HEK293 (cell line): ENCODE measurements at regions not wholly inside any gene's neighbourhood (a gene's known extent, or its start where the extent isn't known, plus 50 kb on each side); places are given as distances from the start of the nearest gene placed in this dataset.

Source experiments
- CTCF ChIA-PET: fragments of 350-600 bp; formaldehyde crosslinking; extraction: SDS; loops from one replicate; lab custom pipeline; 2021; ENCODE audit warnings: antibody characterized with exemption; lab: Yijun Ruan, JAX
- POLR2A ChIA-PET: fragments of 300-600 bp; formaldehyde crosslinking; extraction: SDS; loops from one replicate; lab custom pipeline; 2020; ENCODE audit warnings: antibody characterized with exemption, inconsistent platforms; lab: Yijun Ruan, JAX
- H3K27ac ChIP-seq: fragments of 200-500 bp; sonication (Bioruptor generic); 2 replicates; pipeline ENCODE4 v1.5.1; 2014; ENCODE audit warnings: low read depth, low read length, control low read depth, inconsistent platforms; ENCODE audit errors: extremely low read depth
- H3K36me3 ChIP-seq, 2 experiments: fragments of 200-500 bp in 1 of 2; sonication (Bioruptor generic) in 1 of 2; 1 replicate in 1 of 2; 2 replicates in 1 of 2; pipeline ENCODE4 v1.5.1; 2014 to 2017; ENCODE audit warnings: inconsistent platforms in 2 of 2, low read length in 2 of 2; ENCODE audit not compliant: control insufficient read depth in 2 of 2, insufficient read depth in 1 of 2
- H3K4me1 ChIP-seq: fragments of 200-500 bp; sonication (Bioruptor generic); 2 replicates; pipeline ENCODE4 v1.5.1; 2014; ENCODE audit warnings: mild to moderate bottlenecking, low read length, inconsistent platforms; ENCODE audit not compliant: control insufficient read depth, insufficient read depth
- H3K4me3 ChIP-seq: 2 replicates; pipeline ENCODE4 v1.5.1; 2011; ENCODE audit warnings: low read depth, mild to moderate bottlenecking, control low read depth, low read length, moderate library complexity
- H3K9me3 ChIP-seq: fragments of 200-500 bp; sonication (Bioruptor generic); 2 replicates; pipeline ENCODE4 v1.5.1; 2014; ENCODE audit warnings: low read depth, low read length, inconsistent platforms; ENCODE audit not compliant: control insufficient read depth, insufficient read depth
- AEBP2 ChIP-seq: fragments of 450-650 bp; formaldehyde crosslinking; IDR thresholded peaks from 2 replicates; pipeline ENCODE4 v1.5.1; 2016; ENCODE audit warnings: missing biosample characterization, missing genetic modification characterization, borderline replicate concordance
- BCL11B ChIP-seq: fragments of 450-650 bp; formaldehyde crosslinking; IDR thresholded peaks from 2 replicates; pipeline ENCODE4 v1.5.1; 2016; ENCODE audit warnings: low read depth, missing biosample characterization, missing genetic modification characterization
- PRDM6 ChIP-seq: fragments of 450-650 bp; formaldehyde crosslinking; IDR thresholded peaks from 2 replicates; pipeline ENCODE4 v1.5.1; 2017; ENCODE audit warnings: missing biosample characterization, missing genetic modification characterization
- SP3 ChIP-seq: fragments of 450-650 bp; formaldehyde crosslinking; IDR thresholded peaks from 2 replicates; pipeline ENCODE4 v1.5.1; 2016; ENCODE audit warnings: missing biosample characterization, missing genetic modification characterization
- ZBTB21 ChIP-seq: fragments of 450-650 bp; formaldehyde crosslinking; IDR thresholded peaks from 2 replicates; pipeline ENCODE4 v1.5.1; 2017; ENCODE audit warnings: missing biosample characterization, missing genetic modification characterization
- ZFHX2 ChIP-seq: fragments of 450-650 bp; formaldehyde crosslinking; conservative IDR thresholded peaks from 2 replicates; pipeline ENCODE4 v1.5.1; 2016; ENCODE audit warnings: missing biosample characterization, missing genetic modification characterization
- ZNF146 ChIP-seq: fragments of 450-650 bp; formaldehyde crosslinking; IDR thresholded peaks from 2 replicates; pipeline ENCODE4 v1.5.1; 2016; ENCODE audit warnings: missing biosample characterization, missing genetic modification characterization
- ZNF16 ChIP-seq: fragments of 450-650 bp; formaldehyde crosslinking; IDR thresholded peaks from 2 replicates; pipeline ENCODE4 v1.5.1; 2016; ENCODE audit warnings: low read depth, missing biosample characterization, missing genetic modification characterization
- ZNF19 ChIP-seq: fragments of 450-650 bp; formaldehyde crosslinking; IDR thresholded peaks from 2 replicates; pipeline ENCODE4; 2016; ENCODE audit warnings: missing biosample characterization, missing genetic modification characterization, low read depth
- ZNF26 ChIP-seq: fragments of 450-650 bp; formaldehyde crosslinking; IDR thresholded peaks from 2 replicates; pipeline ENCODE4 v1.5.1; 2016; ENCODE audit warnings: missing biosample characterization, missing genetic modification characterization
- ZNF292 ChIP-seq: fragments of 450-650 bp; formaldehyde crosslinking; IDR thresholded peaks from 2 replicates; pipeline ENCODE4 v1.5.1; 2016; ENCODE audit warnings: low read depth, missing biosample characterization, missing genetic modification characterization, borderline replicate concordance
- ZNF324 ChIP-seq: fragments of 450-650 bp; formaldehyde crosslinking; IDR thresholded peaks from 2 replicates; pipeline ENCODE4 v1.5.1; 2016; ENCODE audit warnings: missing biosample characterization, missing genetic modification characterization
- ZNF362 ChIP-seq: fragments of 450-650 bp; formaldehyde crosslinking; IDR thresholded peaks from 2 replicates; pipeline ENCODE4 v1.5.1; 2016; ENCODE audit warnings: missing biosample characterization, missing genetic modification characterization
- ZNF391 ChIP-seq: fragments of 450-650 bp; formaldehyde crosslinking; IDR thresholded peaks from 2 replicates; pipeline ENCODE4 v1.5.1; 2016; ENCODE audit warnings: low read depth, missing biosample characterization, missing genetic modification characterization, borderline replicate concordance
- ZNF449 ChIP-seq: fragments of 450-650 bp; formaldehyde crosslinking; IDR thresholded peaks from 2 replicates; pipeline ENCODE4 v1.5.1; 2017; ENCODE audit warnings: missing biosample characterization, mild to moderate bottlenecking, missing genetic modification characterization, moderate library complexity
- ZNF558 ChIP-seq: fragments of 450-650 bp; formaldehyde crosslinking; IDR thresholded peaks from 2 replicates; pipeline ENCODE4 v1.5.1; 2016; ENCODE audit warnings: missing biosample characterization, missing genetic modification characterization
- ZSCAN23 ChIP-seq: fragments of 450-650 bp; formaldehyde crosslinking; IDR thresholded peaks from 2 replicates; pipeline ENCODE4 v1.5.1; 2016; ENCODE audit warnings: missing biosample characterization, missing genetic modification characterization

GRCh38 chr5:56677690-56678305, 137.6 kb upstream of the MAP3K1 start:
- Histone ChIP-seq H3K4me3 (no peak overlapping the region), H3K27ac (no peak overlapping the region), H3K4me1 (no peaks in the 10 kb centered on the region), H3K9me3 (no peaks in the 10 kb centered on the region), H3K36me3 (no peaks in the 10 kb centered on the region)
- ChIA-PET POLR2A (no interaction called here), CTCF (interaction anchor here (0.7 to 1.2 kb wide), 2 partner anchors 9 to 207 kb away, joined by 3 to 4 read pairs; no protein-coding TSS in a partner anchor)
- TF ChIP-seq PRDM6 (tag by site-specific recombination) (peak; percentile 62), SP3 (tag by site-specific recombination) (no peak), ZSCAN23 (tag by site-specific recombination) (no peak), ZBTB21 (tag by site-specific recombination) (no peak), ZNF362 (no peak), ZNF558 (no peak), ZFHX2 (tag by site-specific recombination) (peak; percentile 74), AEBP2 (tag by site-specific recombination) (no peak), ZNF146 (tag by site-specific recombination) (no peak)
- TF ChIP-seq, all 188 proteins: peak for 2

GRCh38 chr5:56676091-56676768, 139.1 kb upstream of the MAP3K1 start:
- Histone ChIP-seq H3K4me1 (no peaks in the 10 kb centered on the region), H3K4me3 (no peak overlapping the region), H3K36me3 (no peaks in the 10 kb centered on the region), H3K9me3 (no peaks in the 10 kb centered on the region), H3K27ac (no peak overlapping the region)
- ChIA-PET CTCF (no interaction called here), POLR2A (no interaction called here)
- TF ChIP-seq ZNF324 (tag by site-specific recombination): no peak
- no peak for TF ChIP-seq BCL11B (tag by site-specific recombination)
- no peak for TF ChIP-seq ZNF449 (tag by site-specific recombination)
- no peak for TF ChIP-seq ZNF26 (tag by site-specific recombination)
- TF ChIP-seq ZNF391 (tag by site-specific recombination): no peak
- TF ChIP-seq ZNF16 (tag by site-specific recombination): no peak
- TF ChIP-seq ZNF19 (tag by site-specific recombination): no peak
- TF ChIP-seq ZNF292 (tag by site-specific recombination): no peak
